RWPE1 (cell line): ENCODE measurements at regions not wholly inside any gene's neighbourhood (a gene's known extent, or its start where the extent isn't known, plus 50 kb on each side); places are given as distances from the start of the nearest gene placed in this dataset.

Experiments used
- CTCF ChIA-PET: fragments of 350-600 bp; sonication (Branson Sonifier 250); formaldehyde crosslinking; extraction: SDS; loops from one replicate; lab custom pipeline; 2021; lab: Yijun Ruan, JAX
- POLR2A ChIA-PET: fragments of 400-600 bp; formaldehyde crosslinking; extraction: SDS; loops from one replicate; lab custom pipeline; 2020; ENCODE audit warnings: antibody characterized with exemption; ENCODE audit not compliant: low non-redundant PET; lab: Yijun Ruan, JAX
- DNase-seq: peaks from one replicate; pipeline ENCODE4 v3.0.0; 2012; ENCODE audit warnings: low spot score
- H3K27ac ChIP-seq: fragments of 450-650 bp; 2 replicates; pipeline ENCODE4 v1.5.1; 2017
- CTCF ChIP-seq: fragments of 450-650 bp; conservative IDR thresholded peaks from 2 replicates; pipeline ENCODE4 v1.5.1; 2017; ENCODE audit warnings: low read depth, mild to moderate bottlenecking

- no peak overlapping the region for H3K27ac ChIP-seq
- DNase-seq, result no peak
- POLR2A ChIA-PET, result no interaction called here
- TF ChIP-seq CTCF, result no peak
- CTCF ChIA-PET, result no interaction called here
Observed at GRCh38 chr5:133897431-133897830, 71.0 kb downstream of the C5orf15 start.

- no peak for TF ChIP-seq CTCF
- POLR2A ChIA-PET, result no interaction called here
- no peak overlapping the region for H3K27ac ChIP-seq
- DNase-seq, result no peak
- CTCF ChIA-PET, result no interaction called here
Observed at GRCh38 chr5:133896873-133897272, 71.6 kb downstream of the C5orf15 start.

GRCh38 chr5:133895979-133896845 is 72.2 kb downstream of the C5orf15 start:
- peak; percentile 65 for DNase-seq
- ChIA-PET CTCF (no interaction called here), POLR2A (no interaction called here)
- no peak for TF ChIP-seq CTCF
- H3K27ac ChIP-seq, result no peak overlapping the region

GRCh38 chr5:133894143-133894542 is 74.3 kb downstream of the C5orf15 start:
- POLR2A ChIA-PET, result no interaction called here
- CTCF ChIA-PET, result interaction anchor here (0.6 to 1.2 kb wide), 2 partner anchors 16 to 20 kb away, joined by 3 to 5 read pairs; no protein-coding TSS in a partner anchor
- no peak for DNase-seq
- no peak overlapping the region for H3K27ac ChIP-seq
- TF ChIP-seq CTCF, result no peak

GRCh38 chr5:133892774-133893173 is 75.7 kb downstream of the C5orf15 start:
- POLR2A ChIA-PET, result no interaction called here
- CTCF ChIA-PET, result no interaction called here
- no peak overlapping the region for H3K27ac ChIP-seq
- DNase-seq, result no peak
- TF ChIP-seq CTCF, result no peak

- ChIA-PET POLR2A (no interaction called here), CTCF (no interaction called here)
- no peak overlapping the region for H3K27ac ChIP-seq
- no peak for TF ChIP-seq CTCF
- no peak for DNase-seq
Observed at GRCh38 chr5:133892306-133892705, 76.1 kb downstream of the C5orf15 start.
